ENCODE measurements at regions not wholly inside any gene's neighbourhood (a gene's known extent, or its start where the extent isn't known, plus 50 kb on each side); places are given as distances from the start of the nearest gene placed in this dataset.

DNA sequence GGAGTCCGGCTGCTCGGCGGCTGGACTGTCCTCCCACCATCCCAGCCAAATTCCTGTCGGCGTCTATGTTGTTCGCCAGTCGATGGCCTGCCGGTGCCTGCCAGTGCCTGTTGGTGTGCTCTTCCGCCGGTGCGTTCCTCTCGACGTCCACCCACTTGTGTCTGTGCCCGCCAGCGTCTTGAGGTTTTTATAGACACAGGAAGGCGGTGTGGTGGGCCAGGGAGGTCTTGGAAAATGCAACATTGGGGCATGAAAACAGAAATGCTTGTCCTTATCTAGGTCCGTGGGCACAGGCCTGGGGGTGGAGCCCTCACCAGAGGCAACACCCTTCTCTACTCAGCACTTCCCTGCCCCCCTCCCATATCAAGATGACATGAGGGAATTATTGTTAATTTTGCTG, 167.8 kb downstream of the IRF8 start:
- Histone ChIP-seq H3F3A (ENCODE audit: low read length, unreplicated experiment) (no peaks in the 10 kb centered on the region), H2AFZ (ENCODE audit: low read length) (no peak overlapping the region), H4K20me1 (ENCODE audit: low read length) (no peaks in the 10 kb centered on the region), H3K4me2 (ENCODE audit: low read length) (no peak overlapping the region), H3K27ac (ENCODE audit: low read length) (no peak overlapping the region), H3K9ac (ENCODE audit: low read length) (no peak overlapping the region), H3K9me3 (ENCODE audit: low read length) (no peaks in the 10 kb centered on the region), H3K4me1 (ENCODE audit: insufficient read depth, low read length) (no peaks in the 10 kb centered on the region), H3K27me3 (ENCODE audit: low read length) (peaks cover 23% of the 10 kb centered on the region), H3K36me3 (ENCODE audit: low read depth, low read length) (no peaks in the 10 kb centered on the region), H3K9me2 (replicated peaks; ENCODE audit: low read length) (no peaks in the 10 kb centered on the region), H3K79me2 (ENCODE audit: low read length) (no peaks in the 10 kb centered on the region), H3K4me3 (ENCODE audit: low read length) (no peak overlapping the region)
- intact Hi-C loops (cut with micrococcal nuclease) = no loop called here
- ATAC-seq (no peak), DNase-seq (no peak)
- no TSS peak for BruUV-seq (replicated peaks)
- CTCF ChIA-PET = no interaction called here
- POLR2A ChIA-PET (ENCODE audit: unreplicated experiment) = no interaction called here
- TF ChIP-seq CTCF (conservative IDR thresholded peaks at IDR 0.05; ENCODE audit: low read depth, low read length) = no peak

GRCh38 chr16:86067516-86067915, 168.6 kb downstream of the IRF8 start:
- Histone ChIP-seq H3K36me3 (ENCODE audit: low read depth, low read length) (no peaks in the 10 kb centered on the region), H3K27me3 (ENCODE audit: low read length) (peaks cover 16% of the 10 kb centered on the region), H3K79me2 (ENCODE audit: low read length) (no peaks in the 10 kb centered on the region), H3K9me2 (replicated peaks; ENCODE audit: low read length) (no peaks in the 10 kb centered on the region), H3K27ac (ENCODE audit: low read length) (no peak overlapping the region), H3F3A (ENCODE audit: low read length, unreplicated experiment) (no peaks in the 10 kb centered on the region), H3K9me3 (ENCODE audit: low read length) (no peaks in the 10 kb centered on the region), H3K4me1 (ENCODE audit: insufficient read depth, low read length) (no peaks in the 10 kb centered on the region), H4K20me1 (ENCODE audit: low read length) (no peaks in the 10 kb centered on the region), H3K4me3 (ENCODE audit: low read length) (no peak overlapping the region), H3K9ac (ENCODE audit: low read length) (no peak overlapping the region), H3K4me2 (ENCODE audit: low read length) (no peak overlapping the region), H2AFZ (ENCODE audit: low read length) (no peak overlapping the region)
- POLR2A ChIA-PET (ENCODE audit: unreplicated experiment) = no interaction called here
- no peak for ATAC-seq
- TF ChIP-seq CTCF (conservative IDR thresholded peaks at IDR 0.05; ENCODE audit: low read depth, low read length) (no peak), EZH2phosphoT487 (IDR thresholded peaks at IDR 0.05; ENCODE audit: borderline replicate concordance, low read length) (no peak), EZH2 (IDR thresholded peaks at IDR 0.05; ENCODE audit: low read length, unreplicated experiment) (no peak)
- CTCF ChIA-PET = no interaction called here
- no TSS peak for BruUV-seq (replicated peaks)
- intact Hi-C loops (cut with micrococcal nuclease) = no loop called here
- no peak for DNase-seq

GRCh38 chr16:86067936-86068335, 169.0 kb downstream of the IRF8 start:
- DNase-seq = no peak
- intact Hi-C loops (cut with micrococcal nuclease) = no loop called here
- ATAC-seq = no peak
- Histone ChIP-seq H3K9me3 (ENCODE audit: low read length) (no peaks in the 10 kb centered on the region), H4K20me1 (ENCODE audit: low read length) (no peaks in the 10 kb centered on the region), H3K9me2 (replicated peaks; ENCODE audit: low read length) (no peaks in the 10 kb centered on the region), H3K27me3 (ENCODE audit: low read length) (peaks cover 14% of the 10 kb centered on the region), H3K79me2 (ENCODE audit: low read length) (no peaks in the 10 kb centered on the region), H3K4me1 (ENCODE audit: insufficient read depth, low read length) (no peaks in the 10 kb centered on the region), H3K4me2 (ENCODE audit: low read length) (no peak overlapping the region), H3F3A (ENCODE audit: low read length, unreplicated experiment) (no peaks in the 10 kb centered on the region), H3K36me3 (ENCODE audit: low read depth, low read length) (no peaks in the 10 kb centered on the region), H3K4me3 (ENCODE audit: low read length) (no peak overlapping the region), H3K27ac (ENCODE audit: low read length) (no peak overlapping the region), H3K9ac (ENCODE audit: low read length) (no peak overlapping the region), H2AFZ (ENCODE audit: low read length) (no peak overlapping the region)
- ChIA-PET CTCF (no interaction called here), POLR2A (ENCODE audit: unreplicated experiment) (no interaction called here)
- TF ChIP-seq EZH2phosphoT487 (IDR thresholded peaks at IDR 0.05; ENCODE audit: borderline replicate concordance, low read length) = no peak
- BruUV-seq (replicated peaks) = no TSS peak

Data from PC-3 (cell line).